ENCODE measurements at regions not wholly inside any gene's neighbourhood (a gene's known extent, or its start where the extent isn't known, plus 50 kb on each side); places are given as distances from the start of the nearest gene placed in this dataset.

- intact Hi-C loops (cut with micrococcal nuclease), result no loop called here
- H3K27ac ChIP-seq (ENCODE audit: low read depth, low read length), result no peak overlapping the region
- no peaks in the 10 kb centered on the region for H4K20me1 ChIP-seq (ENCODE audit: insufficient read depth)
- H3K27me3 ChIP-seq (ENCODE audit: insufficient read depth, low read length), result no peaks in the 10 kb centered on the region
- H3K4me3 ChIP-seq (replicated peaks in 1 of 2; ENCODE audit: low read depth in 1 of 2, low read length in 2 of 2), result no peak overlapping the region
- BruUV-seq (replicated peaks), result no TSS peak
- RAD21 ChIA-PET (ENCODE audit: low non-redundant PET in 1 of 2, low total read pairs in 2 of 2, uncharacterized antibody in 2 of 2, unreplicated experiment in 2 of 2), result no interaction called here
- TF ChIP-seq TCF7L2 (IDR thresholded peaks at IDR 0.05; ENCODE audit: borderline replicate concordance, extremely low read depth, insufficient read depth, insufficient read length) (no peak), FOSL1 (IDR thresholded peaks at IDR 0.05; ENCODE audit: low read depth) (no peak), EZH2phosphoT487 (IDR thresholded peaks at IDR 0.05; ENCODE audit: borderline replicate concordance) (no peak), POLR2A (IDR thresholded peaks at IDR 0.05; ENCODE audit: borderline replicate concordance, extremely low read depth, insufficient read depth, insufficient read length) (no peak), SP1 (IDR thresholded peaks at IDR 0.05; ENCODE audit: low read depth) (no peak), YY1 (IDR thresholded peaks at IDR 0.05; ENCODE audit: extremely low read depth, insufficient replicate concordance, low read depth, low read length) (no peak), SRF (IDR thresholded peaks at IDR 0.05; ENCODE audit: low read depth) (no peak), ZFX (IDR thresholded peaks at IDR 0.05) (no peak), EGR1 (IDR thresholded peaks at IDR 0.05; ENCODE audit: low read depth) (no peak), POLR2AphosphoS5 (IDR thresholded peaks at IDR 0.05; ENCODE audit: low read depth, low read length) (no peak), ZNF274 (IDR thresholded peaks at IDR 0.05; ENCODE audit: low read depth, low read length) (no peak), JUND (IDR thresholded peaks at IDR 0.05) (no peak), SIN3A (IDR thresholded peaks at IDR 0.05; ENCODE audit: low read depth) (no peak), RAD21 (IDR thresholded peaks at IDR 0.05; ENCODE audit: low read depth) (no peak), ATF3 (IDR thresholded peaks at IDR 0.05) (no peak)
- TF ChIP-seq, protein P1, sequence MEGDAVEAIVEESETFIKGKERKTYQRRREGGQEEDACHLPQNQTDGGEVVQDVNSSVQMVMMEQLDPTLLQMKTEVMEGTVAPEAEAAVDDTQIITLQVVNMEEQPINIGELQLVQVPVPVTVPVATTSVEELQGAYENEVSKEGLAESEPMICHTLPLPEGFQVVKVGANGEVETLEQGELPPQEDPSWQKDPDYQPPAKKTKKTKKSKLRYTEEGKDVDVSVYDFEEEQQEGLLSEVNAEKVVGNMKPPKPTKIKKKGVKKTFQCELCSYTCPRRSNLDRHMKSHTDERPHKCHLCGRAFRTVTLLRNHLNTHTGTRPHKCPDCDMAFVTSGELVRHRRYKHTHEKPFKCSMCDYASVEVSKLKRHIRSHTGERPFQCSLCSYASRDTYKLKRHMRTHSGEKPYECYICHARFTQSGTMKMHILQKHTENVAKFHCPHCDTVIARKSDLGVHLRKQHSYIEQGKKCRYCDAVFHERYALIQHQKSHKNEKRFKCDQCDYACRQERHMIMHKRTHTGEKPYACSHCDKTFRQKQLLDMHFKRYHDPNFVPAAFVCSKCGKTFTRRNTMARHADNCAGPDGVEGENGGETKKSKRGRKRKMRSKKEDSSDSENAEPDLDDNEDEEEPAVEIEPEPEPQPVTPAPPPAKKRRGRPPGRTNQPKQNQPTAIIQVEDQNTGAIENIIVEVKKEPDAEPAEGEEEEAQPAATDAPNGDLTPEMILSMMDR (IDR thresholded peaks at IDR 0.05 in 2 of 3, conservative IDR thresholded peaks at IDR 0.05 in 1 of 3; ENCODE audit: borderline replicate concordance in 1 of 3, insufficient read depth in 1 of 3, low read depth in 2 of 3, low read length in 2 of 3), result no peak
- TF ChIP-seq, protein P2, sequence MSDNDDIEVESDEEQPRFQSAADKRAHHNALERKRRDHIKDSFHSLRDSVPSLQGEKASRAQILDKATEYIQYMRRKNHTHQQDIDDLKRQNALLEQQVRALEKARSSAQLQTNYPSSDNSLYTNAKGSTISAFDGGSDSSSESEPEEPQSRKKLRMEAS (IDR thresholded peaks at IDR 0.05), result no peak
- TF ChIP-seq, protein P3, sequence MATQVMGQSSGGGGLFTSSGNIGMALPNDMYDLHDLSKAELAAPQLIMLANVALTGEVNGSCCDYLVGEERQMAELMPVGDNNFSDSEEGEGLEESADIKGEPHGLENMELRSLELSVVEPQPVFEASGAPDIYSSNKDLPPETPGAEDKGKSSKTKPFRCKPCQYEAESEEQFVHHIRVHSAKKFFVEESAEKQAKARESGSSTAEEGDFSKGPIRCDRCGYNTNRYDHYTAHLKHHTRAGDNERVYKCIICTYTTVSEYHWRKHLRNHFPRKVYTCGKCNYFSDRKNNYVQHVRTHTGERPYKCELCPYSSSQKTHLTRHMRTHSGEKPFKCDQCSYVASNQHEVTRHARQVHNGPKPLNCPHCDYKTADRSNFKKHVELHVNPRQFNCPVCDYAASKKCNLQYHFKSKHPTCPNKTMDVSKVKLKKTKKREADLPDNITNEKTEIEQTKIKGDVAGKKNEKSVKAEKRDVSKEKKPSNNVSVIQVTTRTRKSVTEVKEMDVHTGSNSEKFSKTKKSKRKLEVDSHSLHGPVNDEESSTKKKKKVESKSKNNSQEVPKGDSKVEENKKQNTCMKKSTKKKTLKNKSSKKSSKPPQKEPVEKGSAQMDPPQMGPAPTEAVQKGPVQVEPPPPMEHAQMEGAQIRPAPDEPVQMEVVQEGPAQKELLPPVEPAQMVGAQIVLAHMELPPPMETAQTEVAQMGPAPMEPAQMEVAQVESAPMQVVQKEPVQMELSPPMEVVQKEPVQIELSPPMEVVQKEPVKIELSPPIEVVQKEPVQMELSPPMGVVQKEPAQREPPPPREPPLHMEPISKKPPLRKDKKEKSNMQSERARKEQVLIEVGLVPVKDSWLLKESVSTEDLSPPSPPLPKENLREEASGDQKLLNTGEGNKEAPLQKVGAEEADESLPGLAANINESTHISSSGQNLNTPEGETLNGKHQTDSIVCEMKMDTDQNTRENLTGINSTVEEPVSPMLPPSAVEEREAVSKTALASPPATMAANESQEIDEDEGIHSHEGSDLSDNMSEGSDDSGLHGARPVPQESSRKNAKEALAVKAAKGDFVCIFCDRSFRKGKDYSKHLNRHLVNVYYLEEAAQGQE (IDR thresholded peaks at IDR 0.05; ENCODE audit: low read depth), result no peak
- H2AFZ ChIP-seq (ENCODE audit: low read depth, low read length, poor library complexity, severe bottlenecking), result no peak overlapping the region
- H3K9me3 ChIP-seq (ENCODE audit: control insufficient read depth in 1 of 2, insufficient read depth in 1 of 2, low read depth in 1 of 2, low read length in 2 of 2), result no peaks in the 10 kb centered on the region
- H3K4me1 ChIP-seq (ENCODE audit: control insufficient read depth in 1 of 2, insufficient read depth in 2 of 2, low read length in 2 of 2), result no peaks in the 10 kb centered on the region
- CTCF ChIA-PET, result no interaction called here
- H3K9me2 ChIP-seq (ENCODE audit: insufficient read depth), result no peaks in the 10 kb centered on the region
- no peaks in the 10 kb centered on the region for H3K36me3 ChIP-seq (ENCODE audit: control insufficient read depth in 1 of 2, insufficient read depth in 2 of 2, low read length in 2 of 2)
- ATAC-seq, result no peak
- H3K79me2 ChIP-seq (ENCODE audit: insufficient read depth, low read length), result no peaks in the 10 kb centered on the region
- no peak overlapping the region for H3K9ac ChIP-seq (ENCODE audit: low read length)
- H3K4me2 ChIP-seq (ENCODE audit: low read length), result no peak overlapping the region
- no peak for DNase-seq (ENCODE audit: low read depth, low spot score)
- POLR2A ChIA-PET, result no interaction called here
Measured at GRCh38 chr6:49332781-49333180, 130.3 kb downstream of the MMUT start.
